Left lung (tissue), 4 donors: ENCODE measurements at regions not wholly inside any gene's neighbourhood (a gene's known extent, or its start where the extent isn't known, plus 50 kb on each side); places are given as distances from the start of the nearest gene placed in this dataset.
A peak's percentile ranks its signal among the peaks of the same experiment; 100 is the strongest.

ENCODE experiments used
- ATAC-seq: fragments of 200-7000 bp; cut with Tn5 transposase; one replicate; pipeline ENCODE4 v1.9.1; 2020; ENCODE audit warnings: moderate library complexity
- DNase-seq, 4 donors: peaks; one replicate each; pipeline ENCODE4 v3.0.0-alpha.2; 2013 to 2020
- H3K27ac ChIP-seq, 2 donors: fragments of 200-600 bp; sonication (generic) in 1 of 2; one replicate each; pipeline versions ENCODE4 v1.5.0 to v1.8.0; 2020 to 2021
- H3K27me3 ChIP-seq, 2 donors: fragments of 200-600 bp; sonication (generic) in 1 of 2; one replicate each; pipeline versions ENCODE4 v1.5.0 to v1.8.0; 2020 to 2021
- H3K36me3 ChIP-seq, 2 donors: fragments of 200-600 bp; sonication (generic) in 1 of 2; one replicate each; pipeline versions ENCODE4 v1.5.0 to v1.8.0; 2020 to 2021
- H3K4me1 ChIP-seq, 2 donors: fragments of 200-600 bp; one replicate each; pipeline ENCODE4 v1.8.0; 2021
- H3K4me3 ChIP-seq, 2 donors: fragments of 200-600 bp; sonication (generic) in 1 of 2; one replicate each; pipeline versions ENCODE4 v1.5.0 to v1.8.0; 2020 to 2021; ENCODE audit warnings: mild to moderate bottlenecking in 1 of 2
- H3K9me3 ChIP-seq, 2 donors: fragments of 200-600 bp; sonication (generic) in 1 of 2; one replicate each; pipeline versions ENCODE4 v1.5.0 to v1.8.0; 2020 to 2021
- CTCF ChIP-seq, 2 donors: fragments of 200-600 bp; sonication (generic) in 1 of 2; IDR thresholded peaks; one replicate each; pipeline versions ENCODE4 v1.5.0 to v1.8.0; 2021; ENCODE audit warnings: antibody characterized with exemption in 2 of 2
- intact Hi-C, 2 donors: fragments of 100-400 bp; cut with DNase I; formaldehyde crosslinking; loops; one replicate each; pipeline versions ENCODE4 v1.11.2 to v1.14.2; 2022
- donor health status: DM: no; HTN: yes; CAD: no.
- donor health status: DM: no; HTN: no; CAD: no.

DNA sequence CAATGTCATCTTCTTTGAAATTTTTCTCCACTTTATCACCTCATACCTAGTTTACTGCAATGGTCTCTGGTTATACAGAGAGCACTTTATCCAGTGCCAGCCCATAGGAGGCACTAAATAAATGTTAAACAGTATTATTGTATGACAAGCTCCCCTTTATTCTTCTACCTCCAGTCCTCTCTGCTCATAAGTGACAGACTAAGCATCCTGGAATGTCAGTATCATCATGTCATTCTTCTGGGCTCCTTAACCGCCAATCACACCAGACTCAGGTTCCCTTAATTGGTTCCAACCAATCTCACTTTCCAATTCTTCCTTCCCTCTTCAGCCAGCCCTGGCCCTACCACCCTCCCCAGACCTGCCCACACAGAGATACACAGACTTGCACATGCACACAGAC is 93.1 kb downstream of the RPL27A start:
- Histone ChIP-seq H3K27ac (peak overlapping the region in 1 of 2 donors; percentile 33), H3K4me3 (no peak overlapping the region), H3K9me3 (no peaks in the 10 kb centered on the region), H3K36me3 (no peaks in the 10 kb centered on the region), H3K27me3 (no peaks in the 10 kb centered on the region), H3K4me1 (peaks cover 13 to 28% of the 10 kb centered on the region in 2 donors)
- no peak for TF ChIP-seq CTCF (IDR thresholded peaks at IDR 0.05)
- ATAC-seq = no peak
- no peak for DNase-seq
- intact Hi-C loops = no loop called here

DNA sequence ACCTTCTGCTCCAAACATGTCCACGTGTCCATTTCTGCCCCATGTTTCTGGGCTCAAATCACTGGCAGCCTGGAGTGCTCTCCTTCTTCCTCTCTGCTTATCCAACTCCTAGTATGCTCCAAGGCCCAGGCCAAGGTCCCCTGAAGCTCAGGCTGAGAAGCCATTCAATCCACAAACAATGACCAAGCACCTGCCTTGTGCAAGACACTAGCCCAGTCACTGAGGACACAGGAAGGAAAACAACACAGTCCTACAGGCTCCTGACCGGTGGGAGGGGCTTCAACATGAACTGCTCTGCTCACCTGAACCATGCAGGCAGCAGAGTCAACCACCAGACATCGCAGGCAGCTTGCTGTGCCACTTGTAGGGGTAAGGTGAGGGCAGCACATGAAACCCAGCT is 93.6 kb downstream of the RPL27A start:
- Histone ChIP-seq H3K27me3 (no peaks in the 10 kb centered on the region), H3K4me1 (peaks cover 13 to 28% of the 10 kb centered on the region in 2 donors), H3K9me3 (no peaks in the 10 kb centered on the region), H3K36me3 (no peaks in the 10 kb centered on the region), H3K27ac (no peak overlapping the region), H3K4me3 (no peak overlapping the region)
- intact Hi-C loops = no loop called here
- no peak for TF ChIP-seq CTCF (IDR thresholded peaks at IDR 0.05)
- DNase-seq = no peak
- ATAC-seq = no peak

- DNase-seq = peak in 2 of 4 donors; percentile 81 to 91
These were observed 95.5 kb downstream of the RPL27A start for GRCh38 chr11:8777907-8778767.

GRCh38 chr11:8779107-8779506 is 96.5 kb downstream of the RPL27A start:
- peaks cover 10 to 26% of the 10 kb centered on the region in 2 donors for H3K4me1 ChIP-seq
- ATAC-seq (no peak), DNase-seq (no peak)
- intact Hi-C loops = no loop called here
- H3K27me3 ChIP-seq = no peaks in the 10 kb centered on the region
- no peaks in the 10 kb centered on the region for H3K36me3 ChIP-seq
- H3K4me3 ChIP-seq = no peak overlapping the region
- no peaks in the 10 kb centered on the region for H3K9me3 ChIP-seq
- peak overlapping the region in 1 of 2 donors; percentile 56 for H3K27ac ChIP-seq
- no peak for TF ChIP-seq CTCF (IDR thresholded peaks at IDR 0.05)

More at GRCh38 chr11:8777907-8778767, 95.5 kb downstream of the RPL27A start:
- ATAC-seq = peak; percentile 79
- intact Hi-C loops = no loop called here
- Histone ChIP-seq H3K4me1 (peaks cover 11 to 28% of the 10 kb centered on the region in 2 donors), H3K27me3 (no peaks in the 10 kb centered on the region), H3K27ac (peak overlapping the region; percentile 20 to 56), H3K9me3 (no peaks in the 10 kb centered on the region), H3K36me3 (no peaks in the 10 kb centered on the region), H3K4me3 (no peak overlapping the region)
- TF ChIP-seq CTCF (IDR thresholded peaks at IDR 0.05) = no peak

- Histone ChIP-seq H3K4me1 (peaks cover 10 to 20% of the 10 kb centered on the region in 2 donors), H3K36me3 (no peaks in the 10 kb centered on the region), H3K27me3 (no peaks in the 10 kb centered on the region), H3K27ac (no peak overlapping the region), H3K9me3 (no peaks in the 10 kb centered on the region), H3K4me3 (no peak overlapping the region)
- ATAC-seq (no peak), DNase-seq (no peak)
- TF ChIP-seq CTCF (IDR thresholded peaks at IDR 0.05) = no peak
- intact Hi-C loops = no loop called here
These were observed 97.1 kb downstream of the RPL27A start for GRCh38 chr11:8779732-8780131.
